ENCODE measurements at regions not wholly inside any gene's neighbourhood (a gene's known extent, or its start where the extent isn't known, plus 50 kb on each side); places are given as distances from the start of the nearest gene placed in this dataset.
"Not testable (repeated sequence)": the region's sequence is repeated elsewhere in the genome, so short reads cannot be mapped to it uniquely, and the experiment has no call there.

DNA sequence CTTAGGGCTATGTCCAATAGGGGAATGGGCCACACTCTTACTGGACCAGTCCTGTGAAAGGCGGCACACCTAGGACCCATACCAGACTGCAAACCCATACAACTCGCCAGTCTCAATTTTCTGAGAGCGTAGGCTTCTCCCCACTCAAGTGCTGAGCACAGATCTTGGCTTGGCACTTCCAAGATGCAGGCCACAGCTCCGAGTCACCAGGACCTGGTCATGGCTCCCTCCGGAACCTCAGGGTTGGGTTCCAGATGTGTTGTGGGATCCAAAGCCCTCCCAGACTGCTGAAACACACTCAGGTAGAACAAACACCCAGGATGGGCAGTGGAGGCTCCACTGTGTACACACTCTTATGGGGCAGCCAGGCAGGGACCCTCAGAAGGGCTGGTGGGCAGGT, 103.3 kb downstream of the TMEM144 start:
- DNase-seq = no peak

GRCh38 chr4:158314756-158315487, 104.6 kb downstream of the TMEM144 start:
- no peak for DNase-seq

DNA sequence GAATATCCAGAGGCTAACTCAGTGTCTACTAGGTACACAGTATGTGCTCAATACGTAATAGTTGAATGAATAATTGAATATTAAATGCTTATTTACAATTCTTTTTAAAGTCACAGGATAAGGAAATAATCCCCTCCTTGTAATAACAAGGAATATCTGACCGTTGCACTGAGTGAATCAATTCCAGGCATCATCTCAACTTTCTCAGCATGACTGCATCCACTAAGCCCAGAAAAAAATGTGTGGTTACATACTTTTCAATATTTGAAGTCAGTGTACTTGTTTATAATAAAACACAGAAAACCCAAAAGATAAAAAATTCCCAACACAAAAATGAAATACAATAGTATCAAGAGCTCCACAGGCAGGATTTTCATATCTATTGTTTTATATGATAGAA, 105.4 kb downstream of the TMEM144 start:
- no peak for DNase-seq

DNA sequence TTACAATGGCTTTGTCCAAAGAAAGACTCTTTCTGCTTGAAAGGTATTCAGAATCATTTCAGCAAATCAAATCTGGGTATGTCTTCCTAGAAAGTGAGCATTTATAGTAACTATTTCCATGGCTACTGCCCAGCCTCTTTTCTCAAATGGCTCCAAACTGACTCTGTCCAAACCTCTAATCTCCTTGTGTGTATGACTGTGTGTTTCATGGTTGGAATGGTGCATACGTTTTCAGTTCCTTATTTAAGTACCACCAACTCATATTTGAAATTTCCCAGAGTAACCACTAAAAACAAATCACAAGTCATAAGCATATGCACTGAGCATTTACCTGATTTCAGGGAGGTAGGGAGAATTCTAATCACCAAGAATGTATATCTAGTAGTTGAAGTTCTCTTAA, 106.0 kb downstream of the TMEM144 start:
- DNase-seq = no peak

GRCh38 chr4:158319880-158320279, 109.6 kb downstream of the TMEM144 start:
- DNase-seq = no peak

DNA sequence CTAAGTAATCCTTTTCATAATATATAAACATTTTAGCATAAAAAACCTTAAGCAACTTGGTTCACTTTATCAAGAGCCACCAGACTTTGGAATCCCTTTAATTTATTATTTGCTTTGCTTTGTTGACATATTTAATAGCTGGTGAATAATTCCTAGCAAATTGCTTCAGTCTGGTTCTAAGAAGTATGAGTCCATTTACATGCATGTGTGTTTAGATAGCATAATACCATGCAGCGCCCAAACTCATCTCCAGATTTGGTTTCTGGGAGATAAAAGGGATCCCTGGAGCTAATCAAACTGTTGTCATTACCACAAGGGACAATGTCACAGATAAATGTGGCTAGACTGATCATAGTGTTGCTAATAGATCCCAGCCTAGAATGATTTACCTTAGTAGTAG, 111.8 kb downstream of the TMEM144 start:
- no peak for DNase-seq

GRCh38 chr4:158327525-158327924, 117.2 kb downstream of the TMEM144 start:
- no peak for DNase-seq

- no peak for DNase-seq
These were observed 121.6 kb downstream of the TMEM144 start for GRCh38 chr4:158331863-158332262.

DNA sequence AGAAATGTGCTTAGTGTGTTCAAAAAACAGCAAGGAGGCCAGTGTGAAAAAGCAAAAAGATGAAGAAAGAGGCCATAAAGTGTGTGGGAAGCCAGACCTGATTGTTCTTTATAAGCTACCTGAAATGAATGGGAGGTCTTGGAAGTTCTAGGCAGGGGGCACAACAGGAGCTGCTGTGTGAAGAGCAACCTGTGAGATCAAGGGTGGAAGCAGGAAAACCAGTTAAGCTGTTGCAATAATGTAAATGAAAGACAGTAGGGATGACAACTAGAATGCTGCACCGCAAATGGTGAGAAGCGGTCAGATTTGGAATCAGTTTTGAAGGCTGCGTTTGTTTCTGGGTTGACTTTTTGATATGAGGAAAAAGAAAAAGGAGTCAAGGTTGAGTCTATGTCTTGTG, 123.5 kb downstream of the TMEM144 start:
- DNase-seq = no peak

DNA sequence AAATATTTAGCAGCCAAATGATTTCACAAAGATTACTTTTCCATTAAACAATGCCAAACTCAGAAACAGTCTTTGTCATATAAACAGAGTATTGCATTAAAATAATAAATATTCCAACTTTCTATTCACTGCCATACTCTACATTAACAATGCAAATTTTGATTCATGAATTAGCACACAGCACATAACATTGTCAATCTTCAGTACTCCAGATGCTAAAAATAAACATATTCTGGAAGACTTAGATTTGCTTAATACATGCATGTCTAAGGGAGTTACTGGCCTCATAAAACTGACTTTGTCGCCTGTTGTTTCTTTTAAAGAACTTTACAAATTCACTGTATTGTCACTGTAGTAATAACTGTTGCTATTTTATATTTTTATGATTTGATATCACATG, 131.6 kb downstream of the TMEM144 start:
- DNase-seq = no peak

DNA sequence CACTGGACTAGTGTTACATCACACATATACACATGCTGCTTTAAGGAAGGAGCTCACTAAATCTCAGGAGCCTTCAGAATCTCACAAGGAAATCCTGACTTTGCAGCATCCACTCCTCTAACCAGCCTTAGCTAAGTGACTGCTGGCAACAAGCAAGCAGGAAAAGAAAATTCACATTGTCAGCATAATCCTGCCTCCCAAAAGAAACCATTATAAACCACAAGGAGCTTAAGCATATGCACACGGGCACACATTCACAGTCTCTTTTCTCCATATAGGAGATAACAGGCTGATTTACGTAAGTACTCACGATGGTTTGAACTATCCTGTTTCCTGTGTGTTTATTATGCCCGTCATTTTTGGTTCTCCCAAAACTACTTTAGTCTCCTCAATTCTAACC, 136.3 kb downstream of the TMEM144 start:
- DNase-seq = no peak

- no peak for DNase-seq
These were observed 137.3 kb downstream of the TMEM144 start for GRCh38 chr4:158347556-158347955.

GRCh38 chr4:158350161-158350560, 139.9 kb downstream of the TMEM144 start:
- no peak for DNase-seq

GRCh38 chr4:158353541-158354304, 143.4 kb downstream of the TMEM144 start:
- DNase-seq = no peak

- no peak for DNase-seq
These were observed 146.0 kb downstream of the TMEM144 start for GRCh38 chr4:158356301-158356700.

- DNase-seq = not testable (repeated sequence)
These were observed 153.7 kb upstream of the RXFP1 start for GRCh38 chr4:158367932-158368441.

DNA sequence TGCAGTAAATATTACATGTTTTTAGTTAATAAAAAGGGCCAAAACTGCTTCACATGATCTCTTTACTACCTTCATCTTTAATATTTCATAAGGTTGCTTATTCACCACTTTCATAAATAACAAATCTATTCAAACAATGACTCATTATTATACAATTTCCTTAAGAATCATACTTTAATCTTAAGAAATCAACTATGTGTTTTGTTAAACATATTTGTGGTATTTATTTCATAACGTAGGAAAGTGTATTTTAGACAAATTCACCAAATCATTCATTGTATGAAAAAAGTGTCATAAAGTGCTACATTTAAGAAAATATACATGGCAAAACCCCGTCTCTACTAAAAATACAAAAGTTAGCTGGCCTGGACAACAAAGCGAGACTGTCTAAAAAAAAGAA, 150.5 kb upstream of the RXFP1 start:
- no peak for DNase-seq

DNA sequence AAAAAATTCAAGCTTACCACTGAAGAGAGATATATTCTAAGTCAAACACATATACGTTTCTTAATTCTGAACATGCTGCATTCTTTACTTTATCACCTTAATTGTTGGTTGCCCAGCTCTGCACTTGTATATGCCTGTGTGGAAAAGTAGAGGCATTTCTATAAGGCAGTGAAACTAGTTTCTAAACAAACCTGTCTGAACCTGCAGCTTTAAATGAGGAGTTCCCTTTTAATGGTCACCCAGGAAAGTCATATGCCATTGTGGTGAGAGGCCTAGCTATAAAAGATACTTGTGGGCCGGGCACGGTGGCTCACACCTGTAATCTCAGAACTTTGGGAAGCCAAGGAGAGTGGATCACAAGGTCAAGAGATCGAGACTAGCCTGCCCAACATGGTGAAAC, 147.4 kb upstream of the RXFP1 start:
- no peak for DNase-seq

GRCh38 chr4:158376106-158376840, 145.4 kb upstream of the RXFP1 start:
- DNase-seq = no peak

DNA sequence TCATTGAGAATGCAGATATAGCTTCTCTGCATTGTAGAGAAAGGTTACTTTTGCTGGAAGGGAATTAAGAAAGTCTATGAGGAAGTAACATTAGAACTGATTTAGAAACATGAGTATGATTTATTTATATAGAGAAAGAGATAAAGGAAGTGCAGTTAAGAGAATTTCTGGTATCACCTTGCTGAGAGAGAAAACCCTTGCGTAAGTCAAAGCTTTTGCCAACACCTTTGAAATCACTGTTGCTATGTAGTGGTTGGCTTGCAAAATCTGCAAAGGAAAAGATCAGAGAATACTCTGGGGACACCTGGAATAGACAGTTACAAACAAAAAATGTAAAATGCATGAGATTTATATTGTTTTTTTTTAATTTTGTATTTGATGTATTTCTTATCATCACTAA, 137.3 kb upstream of the RXFP1 start:
- no peak for DNase-seq

DNA sequence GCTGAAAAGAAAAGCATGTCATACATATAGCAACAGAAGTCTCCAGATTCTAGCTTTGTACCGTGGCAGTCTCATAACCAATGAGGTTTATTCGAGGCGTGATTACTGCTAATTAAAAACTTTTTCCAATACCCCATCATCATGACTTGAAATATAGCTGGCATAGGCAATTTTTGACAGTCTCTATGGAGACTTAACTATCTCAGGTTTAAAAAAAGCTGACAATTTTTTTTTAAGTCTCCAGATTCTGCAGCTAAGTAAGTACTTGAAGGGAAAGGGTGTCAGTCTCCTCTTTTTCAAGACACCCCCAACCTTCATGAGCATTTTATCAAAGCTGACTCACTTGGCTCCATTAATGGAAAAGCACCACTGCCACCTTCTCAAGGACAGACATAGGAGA, 126.3 kb upstream of the RXFP1 start:
- no peak for DNase-seq

DNA sequence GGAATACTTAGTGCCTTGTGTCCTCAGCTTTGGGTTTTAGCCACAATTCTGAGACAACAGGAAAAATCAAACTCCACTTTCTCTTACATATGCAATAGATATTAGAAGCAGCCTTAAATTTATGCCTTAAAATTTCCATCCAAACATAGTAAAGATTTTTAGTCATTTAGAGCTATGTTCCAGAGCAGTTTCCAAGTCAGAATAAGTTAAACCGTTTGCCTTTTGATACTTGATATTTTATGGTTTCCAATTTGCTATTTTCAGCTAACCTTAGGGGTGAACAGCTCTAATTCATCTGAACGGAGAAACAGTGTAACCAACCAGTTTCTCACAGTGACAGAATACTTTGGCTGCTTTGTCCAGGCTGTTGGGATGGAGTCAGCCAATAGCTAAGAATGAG, 125.8 kb upstream of the RXFP1 start:
- no peak for DNase-seq

DNA sequence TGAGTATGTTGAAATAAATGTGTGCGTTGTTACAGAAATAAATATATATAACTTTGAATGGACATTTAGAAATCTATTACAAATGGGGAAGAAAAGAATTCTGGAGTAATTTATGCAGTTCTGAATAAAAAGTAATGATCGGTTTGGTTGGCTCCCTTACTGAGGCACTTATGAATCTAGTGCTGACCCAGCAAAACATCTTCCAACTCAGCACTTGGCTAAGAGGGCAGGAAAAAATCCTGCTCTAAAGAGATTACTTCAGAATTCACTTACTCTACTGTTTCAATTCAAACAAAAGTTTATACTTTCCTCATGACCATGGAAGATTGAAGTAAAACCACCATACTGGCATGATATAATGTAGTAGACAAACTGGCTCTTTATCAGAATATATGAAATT, 123.9 kb upstream of the RXFP1 start:
- no peak for DNase-seq

DNA sequence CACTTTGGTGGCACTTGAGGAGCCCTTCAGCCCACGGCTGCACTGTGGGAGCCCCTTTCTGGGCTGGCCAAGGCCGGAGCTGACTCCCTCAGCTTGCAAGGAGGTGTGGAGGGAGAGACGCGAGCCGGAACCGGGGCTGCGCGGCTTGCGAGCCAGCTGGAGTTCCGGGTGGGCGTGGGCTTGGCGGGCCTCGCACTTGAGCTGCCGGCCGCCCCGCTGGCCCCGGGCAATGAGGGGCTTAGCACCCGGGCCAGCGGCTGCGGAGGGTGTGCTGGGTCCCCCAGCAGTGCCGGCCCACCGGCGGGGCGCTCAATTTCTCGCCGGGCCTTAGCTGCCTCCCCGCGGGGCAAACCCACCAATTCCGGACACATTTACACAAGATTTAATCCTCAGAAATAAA, 113.7 kb upstream of the RXFP1 start:
- not testable (repeated sequence) for DNase-seq

Data from NCI-H345 (cell line).